K562 (cell line): ENCODE measurements at regions not wholly inside any gene's neighbourhood (a gene's known extent, or its start where the extent isn't known, plus 50 kb on each side); places are given as distances from the start of the nearest gene placed in this dataset.

Experiments used
- GTF2F1 ChIP-seq: IDR thresholded peaks from 2 replicates; pipeline ENCODE4 v1.6.1; 2011; ENCODE audit warnings: low read depth, low read length, improper control_type of control experiment
- POLR2A ChIP-seq: fragments of 450-650 bp; conservative IDR thresholded peaks from 2 replicates; pipeline ENCODE4 v1.6.1; 2016
- POLR2AphosphoS2 ChIP-seq: IDR thresholded peaks from 2 replicates; pipeline ENCODE4 v1.6.1; 2012; ENCODE audit warnings: low read length, improper control_type of control experiment

DNA sequence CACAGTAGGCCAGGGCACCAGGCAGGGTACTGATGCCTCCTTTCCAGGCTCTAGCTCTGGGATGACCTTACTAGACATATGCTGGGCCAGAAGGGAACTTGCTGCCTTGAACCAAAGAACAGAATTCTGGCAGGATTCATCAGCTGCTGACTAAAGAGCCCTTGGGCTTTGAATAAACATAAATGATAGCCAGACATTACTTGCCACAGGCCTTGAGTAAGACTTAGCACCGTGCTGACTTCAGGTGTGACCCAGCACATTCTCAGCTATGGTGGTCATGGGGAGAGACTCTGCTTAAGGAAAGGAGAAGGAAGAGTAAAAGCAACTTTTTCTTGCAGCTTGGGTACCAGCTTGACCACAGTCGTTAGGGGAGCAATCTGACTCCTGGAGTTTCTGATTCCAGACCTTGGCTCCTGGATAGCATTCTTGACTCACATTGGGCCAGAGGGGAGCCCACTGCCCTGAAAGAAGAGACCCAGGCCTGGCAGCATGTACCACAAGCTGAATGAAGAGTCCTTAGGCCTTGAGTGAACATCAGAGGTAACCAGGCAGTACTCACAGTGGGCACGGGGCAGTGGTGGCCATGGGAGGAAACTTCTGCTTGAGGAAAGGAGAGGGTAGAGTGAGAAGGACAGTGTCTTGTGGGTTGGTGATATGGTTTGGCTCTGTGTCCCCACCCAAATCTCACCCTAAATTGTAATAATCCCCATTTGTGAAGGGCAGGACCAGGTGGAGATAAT is 926.1 kb upstream of the SORCS1 start:
- no peak for TF ChIP-seq GTF2F1
- TF ChIP-seq POLR2AphosphoS2, result no peak
- no peak for TF ChIP-seq POLR2A
